MM.1S (cell line): ENCODE measurements at regions not wholly inside any gene's neighbourhood (a gene's known extent, or its start where the extent isn't known, plus 50 kb on each side); places are given as distances from the start of the nearest gene placed in this dataset.
"Not testable (repeated sequence)": the region's sequence is repeated elsewhere in the genome, so short reads cannot be mapped to it uniquely, and the experiment has no call there.

Source experiments
- DNase-seq: peaks from one replicate; pipeline ENCODE4 v3.0.0-alpha.2; 2015
- H2AFZ ChIP-seq: fragments of 300-600 bp; sonication (generic); 2 replicates; pipeline ENCODE4 v1.6.0; 2016; ENCODE audit warnings: antibody characterized with exemption, low read length
- H3F3A ChIP-seq: fragments of 300-600 bp; sonication (generic); 2 replicates; pipeline ENCODE4 v1.6.1; 2016; ENCODE audit warnings: mild to moderate bottlenecking, antibody characterized with exemption, low read length, moderate library complexity, mixed read lengths; ENCODE audit not compliant: insufficient read depth
- H3K27ac ChIP-seq: fragments of 300-600 bp; sonication (generic); 2 replicates; pipeline ENCODE4 v1.5.1; 2016; ENCODE audit warnings: mild to moderate bottlenecking, low read length
- H3K27me3 ChIP-seq: fragments of 300-600 bp; sonication (generic); replicated peaks from 2 replicates; pipeline ENCODE4 v1.6.0; 2016; ENCODE audit warnings: low read length; ENCODE audit not compliant: insufficient read depth
- H3K36me3 ChIP-seq: fragments of 300-600 bp; sonication (generic); replicated peaks from 2 replicates; pipeline ENCODE4 v1.6.1; 2016; ENCODE audit warnings: mild to moderate bottlenecking, low read length, mixed read lengths; ENCODE audit not compliant: insufficient read depth
- H3K4me1 ChIP-seq: fragments of 300-600 bp; sonication (generic); 2 replicates; pipeline ENCODE4 v1.6.1; 2016; ENCODE audit warnings: low read length, mixed read lengths
- H3K4me2 ChIP-seq: fragments of 300-600 bp; sonication (generic); 2 replicates; pipeline ENCODE4 v1.6.0; 2016; ENCODE audit warnings: low read depth, low read length
- H3K4me3 ChIP-seq: fragments of 300-600 bp; sonication (generic); 2 replicates; pipeline ENCODE4 v1.5.1; 2016; ENCODE audit warnings: low read length, mixed read lengths
- H3K79me2 ChIP-seq: fragments of 300-600 bp; sonication (generic); 2 replicates; pipeline ENCODE4 v1.6.1; 2016; ENCODE audit warnings: mixed run types, low read length, mixed read lengths
- H3K9ac ChIP-seq: fragments of 300-600 bp; sonication (generic); 2 replicates; pipeline ENCODE4 v1.6.1; 2016; ENCODE audit warnings: low read length, mixed read lengths
- H3K9me2 ChIP-seq: fragments of 300-600 bp; sonication (generic); replicated peaks from 2 replicates; pipeline ENCODE4 v1.6.1; 2016; ENCODE audit warnings: mild to moderate bottlenecking, low read length, mixed read lengths; ENCODE audit not compliant: insufficient read depth
- H3K9me3 ChIP-seq: fragments of 300-600 bp; sonication (generic); replicated peaks from 2 replicates; pipeline ENCODE4 v1.6.1; 2016; ENCODE audit warnings: mild to moderate bottlenecking, low read length, mixed read lengths; ENCODE audit not compliant: insufficient read depth
- H4K20me1 ChIP-seq: fragments of 300-600 bp; sonication (generic); 2 replicates; pipeline ENCODE4 v1.6.1; 2016; ENCODE audit warnings: mild to moderate bottlenecking, low read length, moderate library complexity, mixed read lengths; ENCODE audit not compliant: insufficient read depth
- EZH2 ChIP-seq: fragments of 300-600 bp; sonication (generic); optimal IDR thresholded peaks from 2 replicates; pipeline ENCODE3; 2017; ENCODE audit warnings: low read depth, mild to moderate bottlenecking, antibody characterized with exemption, low read length, mixed read lengths
- EZH2phosphoT487 ChIP-seq: fragments of 300-600 bp; sonication (generic); IDR thresholded peaks from 2 replicates; pipeline ENCODE4 v1.6.1; 2018; ENCODE audit warnings: antibody characterized with exemption, low read length
- TF ChIP-seq, protein P1 (sequence below): fragments of 300-600 bp; sonication (generic); IDR thresholded peaks from 2 replicates; pipeline ENCODE4 v1.5.1; 2016; ENCODE audit warnings: antibody characterized with exemption, low read length, mixed read lengths

DNA sequence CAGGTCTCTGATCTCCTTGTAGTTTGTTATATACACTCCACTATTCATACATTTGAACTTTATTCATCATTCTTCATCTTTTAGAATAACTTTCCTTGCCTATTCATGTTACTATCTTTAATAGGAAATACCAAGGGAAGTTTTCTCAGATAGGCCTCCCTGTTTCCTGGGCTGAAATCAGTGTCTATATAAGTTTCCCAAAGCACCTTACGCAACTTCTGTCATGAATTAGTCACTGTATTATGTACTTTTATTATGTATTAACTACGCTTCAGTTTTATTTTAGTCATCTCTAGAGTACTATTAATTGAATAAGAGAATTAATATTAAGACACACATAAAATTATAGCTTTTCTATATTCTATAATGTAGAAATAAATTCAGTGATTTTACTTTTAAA is 1481.5 kb downstream of the OTOL1 start:
- Histone ChIP-seq H2AFZ (no peak overlapping the region), H3K79me2 (no peaks in the 10 kb centered on the region), H3K9ac (no peak overlapping the region), H3K4me3 (no peak overlapping the region), H3K4me1 (no peaks in the 10 kb centered on the region), H4K20me1 (no peaks in the 10 kb centered on the region), H3K9me3 (no peaks in the 10 kb centered on the region), H3F3A (no peaks in the 10 kb centered on the region), H3K36me3 (no peaks in the 10 kb centered on the region), H3K27ac (no peak overlapping the region), H3K27me3 (no peaks in the 10 kb centered on the region), H3K9me2 (no peaks in the 10 kb centered on the region), H3K4me2 (no peak overlapping the region)
- DNase-seq = no peak
- TF ChIP-seq, protein P1, sequence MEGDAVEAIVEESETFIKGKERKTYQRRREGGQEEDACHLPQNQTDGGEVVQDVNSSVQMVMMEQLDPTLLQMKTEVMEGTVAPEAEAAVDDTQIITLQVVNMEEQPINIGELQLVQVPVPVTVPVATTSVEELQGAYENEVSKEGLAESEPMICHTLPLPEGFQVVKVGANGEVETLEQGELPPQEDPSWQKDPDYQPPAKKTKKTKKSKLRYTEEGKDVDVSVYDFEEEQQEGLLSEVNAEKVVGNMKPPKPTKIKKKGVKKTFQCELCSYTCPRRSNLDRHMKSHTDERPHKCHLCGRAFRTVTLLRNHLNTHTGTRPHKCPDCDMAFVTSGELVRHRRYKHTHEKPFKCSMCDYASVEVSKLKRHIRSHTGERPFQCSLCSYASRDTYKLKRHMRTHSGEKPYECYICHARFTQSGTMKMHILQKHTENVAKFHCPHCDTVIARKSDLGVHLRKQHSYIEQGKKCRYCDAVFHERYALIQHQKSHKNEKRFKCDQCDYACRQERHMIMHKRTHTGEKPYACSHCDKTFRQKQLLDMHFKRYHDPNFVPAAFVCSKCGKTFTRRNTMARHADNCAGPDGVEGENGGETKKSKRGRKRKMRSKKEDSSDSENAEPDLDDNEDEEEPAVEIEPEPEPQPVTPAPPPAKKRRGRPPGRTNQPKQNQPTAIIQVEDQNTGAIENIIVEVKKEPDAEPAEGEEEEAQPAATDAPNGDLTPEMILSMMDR = no peak
- TF ChIP-seq EZH2phosphoT487 = no peak
- TF ChIP-seq EZH2 = no peak

DNA sequence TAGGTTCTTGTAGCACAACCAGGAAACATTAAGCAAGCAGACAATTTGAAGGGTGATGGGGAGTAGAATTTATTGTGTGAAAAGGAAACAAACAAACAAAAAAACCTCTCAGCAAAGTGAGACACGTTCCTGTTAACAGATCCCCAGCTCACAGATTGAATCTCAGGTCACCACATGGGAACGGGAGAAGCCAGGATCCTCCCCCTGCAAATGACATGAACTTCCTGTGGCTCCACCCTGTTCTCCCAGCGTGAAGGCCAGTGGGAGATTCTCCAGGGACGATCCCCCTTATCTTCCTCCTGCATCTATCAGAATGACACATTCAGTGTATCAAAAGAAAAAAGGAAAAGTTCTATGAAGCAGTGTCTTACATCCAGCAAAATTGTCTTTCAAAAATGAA is 1488.1 kb downstream of the OTOL1 start:
- Histone ChIP-seq H3F3A (no peaks in the 10 kb centered on the region), H3K9me2 (no peaks in the 10 kb centered on the region), H3K36me3 (no peaks in the 10 kb centered on the region), H3K4me3 (no peak overlapping the region), H3K27me3 (no peaks in the 10 kb centered on the region), H2AFZ (no peak overlapping the region), H3K4me2 (no peak overlapping the region), H4K20me1 (no peaks in the 10 kb centered on the region), H3K4me1 (no peaks in the 10 kb centered on the region), H3K27ac (no peak overlapping the region), H3K79me2 (no peaks in the 10 kb centered on the region), H3K9me3 (no peaks in the 10 kb centered on the region), H3K9ac (no peak overlapping the region)
- TF ChIP-seq, protein P1 = no peak
- no peak for TF ChIP-seq EZH2
- no peak for DNase-seq

DNA sequence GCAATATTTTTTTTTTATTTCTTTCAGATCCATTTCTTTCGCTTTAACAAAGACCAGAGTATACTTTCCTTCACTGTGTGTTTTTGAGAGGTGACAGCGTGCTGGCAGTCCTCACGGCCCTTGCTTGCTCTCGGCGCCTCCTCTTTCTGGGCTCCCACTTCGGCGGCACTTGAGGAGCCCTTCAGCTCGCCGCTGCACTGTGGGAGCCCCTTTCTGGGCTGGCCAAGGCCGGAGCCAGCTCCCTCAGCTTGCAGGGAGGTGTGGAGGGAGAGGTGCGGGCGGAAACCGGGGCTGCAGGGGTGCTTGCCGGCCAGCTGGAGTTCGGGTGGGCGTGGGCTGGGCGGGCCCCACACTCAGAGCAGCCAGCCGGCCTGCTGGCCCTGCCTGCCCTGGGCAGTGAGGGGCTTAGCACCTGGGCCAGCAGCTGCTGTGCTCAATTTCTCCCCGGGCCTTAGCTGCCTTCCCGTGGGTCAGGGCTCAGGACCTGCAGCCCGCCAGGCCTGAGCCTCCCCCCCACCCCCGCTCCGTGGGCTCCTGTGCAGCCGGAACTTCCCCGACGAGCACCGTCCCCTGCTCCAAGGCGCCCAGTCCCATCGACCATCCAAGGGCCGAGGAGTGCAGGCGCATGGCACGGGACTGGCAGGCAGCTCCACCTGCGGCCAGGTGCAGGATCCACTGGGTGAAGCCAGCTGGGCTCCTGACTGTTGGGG is 1490.6 kb downstream of the OTOL1 start:
- not testable (repeated sequence) for H3F3A ChIP-seq, H2AFZ ChIP-seq, H3K79me2 ChIP-seq

DNA sequence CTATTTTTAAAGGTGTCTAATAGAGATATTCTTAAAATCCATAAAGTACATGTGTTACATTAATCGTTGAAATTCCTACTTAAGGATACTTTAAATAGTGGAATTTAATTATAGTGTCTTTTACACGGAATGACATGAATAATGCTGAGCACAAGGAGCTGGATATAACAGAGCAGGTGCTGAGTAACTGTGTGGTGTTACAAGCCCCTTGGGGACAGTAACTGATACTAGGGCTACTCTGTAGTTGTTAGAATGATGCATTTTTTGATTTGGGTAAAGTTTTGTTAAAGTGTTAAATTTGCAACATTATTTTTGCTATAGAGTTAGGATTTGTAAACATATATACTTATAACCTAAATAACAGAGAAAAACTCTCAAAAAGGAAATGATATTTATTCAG is 1496.1 kb downstream of the OTOL1 start:
- Histone ChIP-seq H3K4me3 (no peak overlapping the region), H3K27me3 (no peaks in the 10 kb centered on the region), H3K79me2 (no peaks in the 10 kb centered on the region), H3K9ac (no peak overlapping the region), H3K4me2 (no peak overlapping the region), H4K20me1 (no peaks in the 10 kb centered on the region), H2AFZ (no peak overlapping the region), H3K9me2 (0 out of 2 replicates have a peak, but pooled peaks cover 2% of the 10 kb centered on the region), H3F3A (no peaks in the 10 kb centered on the region), H3K36me3 (no peaks in the 10 kb centered on the region), H3K4me1 (no peaks in the 10 kb centered on the region), H3K27ac (no peak overlapping the region), H3K9me3 (no peaks in the 10 kb centered on the region)
- DNase-seq = no peak
- TF ChIP-seq EZH2phosphoT487 (no peak), EZH2 (no peak)
- TF ChIP-seq, protein P1 = no peak

More for the DNA sequence above, 1490.6 kb downstream of the OTOL1 start:
- H3K36me3 ChIP-seq, H3K9ac ChIP-seq, H3K27ac ChIP-seq, H3K27me3 ChIP-seq, H3K4me2 ChIP-seq, H3K4me1 ChIP-seq, H3K9me3 ChIP-seq, H4K20me1 ChIP-seq, H3K4me3 ChIP-seq, DNase-seq, H3K9me2 ChIP-seq: not testable (repeated sequence)
